Immature natural killer cell (primary cell): ENCODE measurements at regions not wholly inside any gene's neighbourhood (a gene's known extent, or its start where the extent isn't known, plus 50 kb on each side); places are given as distances from the start of the nearest gene placed in this dataset.

Experiments
- DNase-seq, 3 donors: peaks; one replicate each; pipeline ENCODE4 v3.0.0; 2022; ENCODE audit warnings: mixed read lengths in 1 of 3
- H3K27ac Mint-ChIP-seq, 6 donors: one replicate each; pipeline ENCODE4 v1.8.0; 2020; ENCODE audit warnings: mixed read lengths in 6 of 6, mild to moderate bottlenecking in 5 of 6, inconsistent platforms in 4 of 6, moderate library complexity in 3 of 6
- H3K27me3 Mint-ChIP-seq, 3 donors: one replicate each; pipeline ENCODE4 v1.8.0; 2020 to 2021; ENCODE audit warnings: low read depth in 3 of 3, mild to moderate bottlenecking in 3 of 3, mixed read lengths in 3 of 3, moderate library complexity in 3 of 3, inconsistent platforms in 1 of 3
- H3K36me3 Mint-ChIP-seq, 3 donors: one replicate each; pipeline ENCODE4 v1.8.0; 2020; ENCODE audit warnings: mixed read lengths in 3 of 3, inconsistent platforms in 2 of 3, mild to moderate bottlenecking in 2 of 3
- H3K4me1 Mint-ChIP-seq, 2 donors: one replicate each; pipeline ENCODE4 v1.8.0; 2020; ENCODE audit warnings: inconsistent platforms in 2 of 2, mild to moderate bottlenecking in 2 of 2, mixed read lengths in 2 of 2, moderate library complexity in 1 of 2
- H3K4me3 Mint-ChIP-seq, 5 donors: one replicate each; pipeline ENCODE4 v1.8.0; 2020; ENCODE audit warnings: mild to moderate bottlenecking in 5 of 5, mixed read lengths in 5 of 5, inconsistent platforms in 3 of 5, moderate library complexity in 3 of 5
- H3K9me3 Mint-ChIP-seq, 6 donors: one replicate each; pipeline ENCODE4 v1.8.0; 2020; ENCODE audit warnings: mild to moderate bottlenecking in 6 of 6, mixed read lengths in 6 of 6, inconsistent platforms in 4 of 6, moderate library complexity in 3 of 6

DNA sequence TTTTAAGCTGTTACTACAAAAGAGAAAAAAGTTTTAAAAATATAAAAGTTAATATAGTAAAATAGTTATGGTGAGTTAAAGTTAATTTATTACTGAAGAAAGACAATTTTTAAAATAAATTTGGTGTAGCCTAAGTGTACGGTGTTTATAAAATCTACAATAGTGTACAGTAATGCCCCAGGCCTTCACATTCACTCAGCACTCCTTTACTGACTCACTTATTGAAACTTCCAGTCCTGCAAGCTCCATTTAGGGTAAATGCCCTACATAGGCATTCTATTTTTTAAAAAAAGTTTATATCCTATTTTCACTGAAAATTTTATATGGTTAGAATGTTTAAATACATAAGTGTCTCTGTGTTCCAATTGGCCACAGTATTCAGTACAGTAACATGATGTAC lies 769.5 kb upstream of the NOVA1 start:
- no peak for DNase-seq
- Mint-ChIP-seq H3K9me3 (peaks cover 6 to 28% (median 16%) of the 10 kb centered on the region in 6 donors), H3K27ac (no peak overlapping the region), H3K27me3 (no peaks in the 10 kb centered on the region), H3K4me1 (no peaks in the 10 kb centered on the region), H3K4me3 (no peak overlapping the region), H3K36me3 (no peaks in the 10 kb centered on the region)

DNA sequence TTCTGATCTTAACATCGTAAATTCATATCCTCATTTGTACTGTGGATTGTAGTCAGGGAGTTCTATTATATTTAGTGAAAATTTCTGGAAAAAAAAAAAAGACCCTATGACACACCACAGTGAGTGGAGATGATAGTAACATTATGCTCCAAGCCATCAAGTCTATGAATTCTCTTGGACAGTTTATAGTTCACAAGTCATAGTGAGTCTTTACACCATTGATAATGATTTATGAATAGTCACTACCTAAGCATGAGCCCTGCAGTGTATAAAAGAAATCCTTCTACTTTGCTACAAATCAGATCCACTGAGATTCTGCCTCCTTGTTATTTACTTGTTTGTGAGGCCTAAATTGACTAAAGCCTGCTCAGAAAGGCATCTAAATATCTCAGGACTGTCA lies 772.2 kb upstream of the NOVA1 start:
- Mint-ChIP-seq H3K4me3 (no peak overlapping the region), H3K4me1 (no peaks in the 10 kb centered on the region), H3K27me3 (no peaks in the 10 kb centered on the region), H3K27ac (no peak overlapping the region), H3K9me3 (peaks cover 2 to 25% (median 19%) of the 10 kb centered on the region in 6 donors), H3K36me3 (peaks cover 0 to under 1% (median 0%) of the 10 kb centered on the region in 3 donors)
- no peak for DNase-seq

DNA sequence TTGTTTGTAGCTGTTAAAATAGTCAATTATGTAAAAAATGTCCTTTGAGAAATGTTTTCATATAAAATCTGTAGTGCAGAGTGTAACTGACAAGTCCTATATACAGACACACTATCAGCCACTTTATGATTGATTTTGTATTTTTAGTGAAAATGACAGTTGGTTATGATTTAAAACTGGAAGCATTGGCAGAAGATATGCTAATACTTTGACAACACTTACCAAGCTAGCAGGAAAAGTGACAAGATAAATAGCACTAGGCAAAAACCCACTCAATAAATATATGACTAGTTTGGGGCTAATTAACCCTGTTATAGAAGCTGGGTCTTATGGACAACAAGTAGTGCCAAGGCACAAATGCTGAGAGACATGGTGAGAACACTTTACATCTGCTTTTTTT lies 772.9 kb upstream of the NOVA1 start:
- Mint-ChIP-seq H3K36me3 (peaks cover 0 to 4% (median 0%) of the 10 kb centered on the region in 3 donors), H3K4me1 (no peaks in the 10 kb centered on the region), H3K4me3 (no peak overlapping the region), H3K27ac (no peak overlapping the region), H3K9me3 (peaks cover 2 to 28% (median 21%) of the 10 kb centered on the region in 6 donors), H3K27me3 (no peaks in the 10 kb centered on the region)
- no peak for DNase-seq

DNA sequence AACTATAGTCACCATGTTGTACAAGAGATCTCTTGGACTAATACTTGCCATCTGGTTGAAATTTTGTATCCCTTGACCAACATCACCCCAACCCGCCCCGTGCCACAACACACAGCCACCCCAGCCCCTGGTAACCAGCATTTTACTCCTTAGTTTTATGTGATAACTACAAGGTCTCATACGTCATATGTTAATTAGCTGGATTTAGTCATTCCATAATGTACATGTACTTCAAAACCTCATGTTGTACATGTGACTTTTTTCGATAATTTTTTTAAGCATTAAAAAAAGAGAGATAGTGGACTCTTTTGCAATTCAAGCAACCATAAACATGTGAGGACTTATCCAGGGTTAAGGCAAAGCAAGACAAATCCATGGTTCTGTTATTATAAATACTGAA lies 773.4 kb upstream of the NOVA1 start:
- Mint-ChIP-seq H3K9me3 (peaks cover 4 to 32% (median 19%) of the 10 kb centered on the region in 6 donors), H3K4me3 (no peak overlapping the region), H3K4me1 (no peaks in the 10 kb centered on the region), H3K27me3 (no peaks in the 10 kb centered on the region), H3K27ac (no peak overlapping the region), H3K36me3 (peaks cover 0 to 4% (median 0%) of the 10 kb centered on the region in 3 donors)
- DNase-seq = no peak

DNA sequence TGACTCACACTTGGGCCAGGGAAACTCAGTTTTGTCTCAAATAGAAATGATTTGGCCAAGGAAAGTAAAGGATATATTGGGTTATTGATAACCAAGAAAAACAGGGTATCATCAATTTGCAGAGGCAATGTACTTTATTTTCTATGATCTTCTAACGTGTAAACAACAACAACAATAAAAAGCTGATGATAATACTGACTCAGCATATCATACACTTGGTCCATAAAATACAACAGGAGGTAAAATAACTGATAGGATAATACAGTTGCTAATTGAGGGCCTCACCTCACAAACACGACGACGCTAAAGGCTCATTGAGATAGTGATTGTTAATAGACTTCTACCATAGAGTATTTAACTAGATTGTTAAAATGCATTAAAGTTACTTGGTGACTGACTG lies 774.0 kb upstream of the NOVA1 start:
- H3K9me3 Mint-ChIP-seq = peaks cover 5 to 36% (median 18%) of the 10 kb centered on the region in 6 donors
- H3K4me3 Mint-ChIP-seq = no peak overlapping the region
- no peak overlapping the region for H3K27ac Mint-ChIP-seq
- no peaks in the 10 kb centered on the region for H3K27me3 Mint-ChIP-seq
- no peak for DNase-seq
- H3K4me1 Mint-ChIP-seq = no peaks in the 10 kb centered on the region
- peaks cover 0 to 4% (median 0%) of the 10 kb centered on the region in 3 donors for H3K36me3 Mint-ChIP-seq

DNA sequence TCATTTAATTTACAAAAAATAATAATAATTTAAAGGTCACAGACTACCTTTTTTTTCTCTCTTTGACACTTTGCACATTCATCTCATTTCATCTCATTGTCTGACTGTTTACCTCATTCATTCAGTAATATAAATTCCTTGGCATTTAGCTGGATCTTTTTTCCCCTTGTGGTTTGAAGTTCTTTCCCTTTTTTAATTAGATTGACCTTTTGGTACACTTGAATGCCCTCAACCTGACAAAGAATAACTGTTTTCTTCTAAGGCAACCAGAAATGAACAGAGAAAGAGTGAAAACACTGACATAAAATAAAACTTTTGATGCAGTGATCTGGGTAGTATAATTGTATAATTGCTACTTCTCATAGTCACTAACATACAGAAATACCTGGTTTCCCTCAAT lies 774.9 kb upstream of the NOVA1 start:
- Mint-ChIP-seq H3K9me3 (peaks cover 5 to 39% (median 24%) of the 10 kb centered on the region in 6 donors), H3K27me3 (no peaks in the 10 kb centered on the region), H3K4me3 (no peak overlapping the region), H3K27ac (no peak overlapping the region), H3K4me1 (no peaks in the 10 kb centered on the region), H3K36me3 (peaks cover 0 to 4% (median 0%) of the 10 kb centered on the region in 3 donors)
- DNase-seq = no peak

DNA sequence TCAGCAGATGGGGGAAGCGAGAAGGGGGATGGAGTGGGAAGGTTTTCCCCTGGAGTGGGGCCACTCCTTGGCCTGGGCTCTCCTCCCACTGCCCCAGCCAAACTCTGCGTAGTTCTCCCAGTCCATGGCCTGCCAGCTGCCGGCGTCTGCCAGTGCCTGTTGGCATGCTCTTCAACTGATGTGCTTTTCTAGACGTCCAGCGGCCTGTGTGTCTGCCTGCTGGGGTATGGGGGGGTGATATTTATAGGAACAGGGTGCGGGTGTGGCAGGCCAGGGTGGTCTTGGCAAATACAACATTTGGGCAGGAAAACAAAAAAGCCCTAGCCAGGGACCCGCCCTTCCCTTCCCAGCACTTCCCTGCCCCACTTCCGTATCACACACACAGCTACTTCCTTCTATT lies 786.3 kb upstream of the NOVA1 start:
- Mint-ChIP-seq H3K4me3 (no peak overlapping the region), H3K36me3 (no peaks in the 10 kb centered on the region), H3K4me1 (no peaks in the 10 kb centered on the region), H3K27ac (no peak overlapping the region), H3K9me3 (peaks cover 0 to 51% (median 16%) of the 10 kb centered on the region in 6 donors), H3K27me3 (no peaks in the 10 kb centered on the region)
- no peak for DNase-seq

DNA sequence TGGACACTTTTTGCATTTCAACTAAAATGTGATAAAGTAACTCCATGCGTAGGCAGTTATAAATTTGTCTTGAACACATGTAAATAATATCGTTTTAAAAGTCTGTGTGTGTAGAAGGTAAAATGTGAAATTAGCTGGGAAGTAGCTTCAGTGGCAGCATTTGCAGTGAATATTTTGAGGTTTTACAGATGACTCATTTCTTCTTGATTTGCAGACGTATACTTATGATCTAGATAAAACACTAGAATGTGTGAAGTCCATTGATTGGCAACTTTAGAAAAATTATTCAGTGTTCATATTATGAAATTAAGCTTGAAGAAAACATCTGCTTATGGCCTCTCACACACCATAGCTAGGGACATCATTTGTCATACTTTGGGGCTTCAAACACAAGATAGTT lies 788.6 kb upstream of the NOVA1 start:
- Mint-ChIP-seq H3K4me3 (no peak overlapping the region), H3K9me3 (peaks cover 0 to 57% (median 21%) of the 10 kb centered on the region in 6 donors), H3K27me3 (no peaks in the 10 kb centered on the region), H3K27ac (no peak overlapping the region), H3K4me1 (no peaks in the 10 kb centered on the region), H3K36me3 (no peaks in the 10 kb centered on the region)
- no peak for DNase-seq

DNA sequence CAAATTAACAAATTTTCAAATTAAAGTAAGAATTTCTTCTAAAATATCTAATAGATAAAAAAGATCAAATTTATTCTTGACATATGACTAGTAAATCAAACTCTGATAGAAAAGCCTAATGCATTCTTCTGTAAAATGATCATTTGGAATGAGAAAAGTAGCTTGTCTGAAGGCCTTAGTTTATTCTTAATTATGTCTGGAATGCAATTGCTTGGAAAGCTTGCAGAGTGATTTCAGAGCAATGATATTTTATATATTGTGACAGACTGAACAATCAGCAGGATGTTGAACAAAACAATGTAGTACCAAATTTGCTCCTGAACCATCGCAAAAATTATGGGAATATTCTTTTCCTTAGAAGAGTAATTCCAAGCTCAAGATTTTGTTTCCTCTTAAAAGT lies 789.6 kb upstream of the NOVA1 start:
- H3K27me3 Mint-ChIP-seq = no peaks in the 10 kb centered on the region
- H3K9me3 Mint-ChIP-seq = peaks cover 0 to 57% (median 26%) of the 10 kb centered on the region in 6 donors
- H3K27ac Mint-ChIP-seq = no peak overlapping the region
- no peaks in the 10 kb centered on the region for H3K4me1 Mint-ChIP-seq
- no peak for DNase-seq
- H3K36me3 Mint-ChIP-seq = no peaks in the 10 kb centered on the region
- no peak overlapping the region for H3K4me3 Mint-ChIP-seq

DNA sequence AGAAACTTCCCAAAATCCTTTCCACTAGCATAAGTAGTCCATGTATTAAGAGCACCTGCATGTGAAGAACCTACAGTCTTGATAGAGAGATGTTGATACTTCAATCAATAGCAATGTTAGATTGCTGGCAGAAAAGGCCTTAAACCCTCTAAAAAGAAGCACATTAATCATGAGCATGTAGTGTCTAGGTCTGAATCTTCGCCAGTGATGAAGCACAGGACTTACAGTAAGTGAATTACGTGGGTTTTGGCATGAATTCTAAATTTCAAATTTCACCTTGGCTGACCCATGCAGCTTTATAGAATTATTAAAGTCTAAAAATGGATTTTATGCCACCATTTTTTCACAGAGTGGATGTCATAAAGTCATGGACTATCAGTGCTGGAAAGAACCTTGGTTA lies 791.6 kb upstream of the NOVA1 start:
- Mint-ChIP-seq H3K27ac (no peak overlapping the region), H3K36me3 (no peaks in the 10 kb centered on the region)
- DNase-seq = no peak

DNA sequence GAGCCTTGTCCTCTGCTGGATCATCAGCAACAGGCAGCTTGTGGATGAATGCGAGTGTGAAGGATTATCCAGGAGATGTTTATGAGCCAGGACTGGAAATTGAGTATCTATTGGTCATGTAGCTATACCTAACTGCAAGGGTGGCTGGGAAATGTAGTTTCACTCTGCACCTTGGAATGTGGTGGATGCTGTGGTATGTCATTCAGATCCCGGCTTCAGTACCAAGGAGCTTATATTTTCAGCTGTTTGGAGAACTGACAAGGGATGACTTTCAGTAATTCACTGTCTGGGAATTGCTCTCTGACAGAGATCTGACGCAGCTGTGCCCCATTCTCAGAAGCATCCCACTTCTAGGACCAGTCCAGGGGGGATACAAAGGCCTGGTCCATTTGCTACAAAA lies 792.3 kb upstream of the NOVA1 start:
- Mint-ChIP-seq H3K4me3 (no peak overlapping the region), H3K27me3 (no peaks in the 10 kb centered on the region), H3K36me3 (no peaks in the 10 kb centered on the region), H3K27ac (no peak overlapping the region), H3K4me1 (no peaks in the 10 kb centered on the region), H3K9me3 (peaks cover 3 to 54% (median 24%) of the 10 kb centered on the region in 6 donors)
- DNase-seq = no peak

More for the DNA sequence above, 791.6 kb upstream of the NOVA1 start:
- Mint-ChIP-seq H3K27me3 (no peaks in the 10 kb centered on the region), H3K4me1 (no peaks in the 10 kb centered on the region), H3K9me3 (peaks cover 3 to 54% (median 28%) of the 10 kb centered on the region in 6 donors), H3K4me3 (no peak overlapping the region)

DNA sequence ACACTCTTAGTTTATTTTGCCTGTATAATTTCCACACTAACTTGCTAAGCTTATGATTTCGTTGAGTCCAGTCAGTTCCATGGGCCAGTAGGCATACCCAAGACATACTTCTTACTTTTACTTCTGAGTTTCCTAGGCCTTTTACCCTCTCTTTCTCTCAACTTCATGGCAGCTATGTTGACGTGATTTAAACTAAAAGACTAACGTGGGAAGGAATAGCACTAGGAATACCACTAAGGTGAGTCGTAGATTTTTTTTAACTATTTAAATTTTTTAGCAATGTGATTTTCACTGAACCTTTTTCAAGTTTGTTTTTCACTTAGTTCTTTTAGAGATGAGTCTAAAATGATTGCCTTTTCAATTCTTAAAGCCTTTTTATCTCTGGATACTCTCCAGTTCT lies 793.5 kb upstream of the NOVA1 start:
- Mint-ChIP-seq H3K27me3 (no peaks in the 10 kb centered on the region), H3K4me1 (no peaks in the 10 kb centered on the region), H3K36me3 (no peaks in the 10 kb centered on the region)

DNA sequence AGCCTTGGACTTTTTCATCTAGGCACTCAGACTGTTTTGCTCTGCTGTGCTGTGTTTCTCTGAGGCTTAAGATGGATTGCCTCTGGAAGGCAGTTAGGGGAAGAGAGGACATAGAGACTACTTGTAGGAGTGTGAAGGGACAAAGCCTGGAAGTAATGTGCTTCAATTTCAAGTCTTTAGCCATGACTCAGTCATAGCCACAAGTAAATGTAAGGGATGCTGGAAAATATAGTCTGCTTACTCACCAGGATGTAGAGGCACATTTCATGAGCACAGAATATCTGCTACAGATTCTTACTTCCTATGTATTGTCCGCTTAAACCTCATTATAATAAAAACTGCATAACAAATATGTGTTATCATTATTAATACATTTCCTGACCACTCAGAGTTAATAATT lies 794.3 kb upstream of the NOVA1 start:
- no peaks in the 10 kb centered on the region for H3K27me3 Mint-ChIP-seq
- no peak for DNase-seq
- H3K4me1 Mint-ChIP-seq = no peaks in the 10 kb centered on the region
- no peaks in the 10 kb centered on the region for H3K36me3 Mint-ChIP-seq
- no peak overlapping the region for H3K4me3 Mint-ChIP-seq
- H3K27ac Mint-ChIP-seq = no peak overlapping the region
- peaks cover 5 to 45% (median 21%) of the 10 kb centered on the region in 6 donors for H3K9me3 Mint-ChIP-seq

More for the DNA sequence above, 793.5 kb upstream of the NOVA1 start:
- no peak for DNase-seq
- Mint-ChIP-seq H3K27ac (no peak overlapping the region), H3K9me3 (peaks cover 3 to 49% (median 22%) of the 10 kb centered on the region in 6 donors), H3K4me3 (no peak overlapping the region)

DNA sequence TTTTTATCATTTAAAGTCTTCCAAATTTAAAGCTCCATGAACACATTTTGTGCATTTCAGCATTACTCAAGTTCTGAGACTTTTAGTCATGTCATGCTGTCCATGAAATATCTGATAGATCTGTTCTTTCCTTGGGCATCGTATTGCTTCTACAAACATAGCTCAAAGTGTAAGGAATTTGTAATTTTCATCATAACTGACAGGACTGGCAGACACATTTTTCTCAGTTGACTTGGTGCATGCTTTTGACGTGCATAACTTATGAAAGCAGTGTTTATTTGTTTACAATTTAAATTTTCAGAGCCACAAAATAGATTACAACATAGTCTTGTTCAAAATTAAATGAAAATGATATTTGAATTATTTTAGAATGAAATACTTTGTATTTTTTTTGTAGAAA lies 812.1 kb upstream of the NOVA1 start:
- Mint-ChIP-seq H3K4me1 (no peaks in the 10 kb centered on the region), H3K9me3 (peaks cover 5 to 52% (median 16%) of the 10 kb centered on the region in 6 donors), H3K27me3 (peaks cover 2 to 3% (median 3%) of the 10 kb centered on the region in 3 donors), H3K27ac (no peak overlapping the region), H3K36me3 (no peaks in the 10 kb centered on the region), H3K4me3 (no peak overlapping the region)
- no peak for DNase-seq

DNA sequence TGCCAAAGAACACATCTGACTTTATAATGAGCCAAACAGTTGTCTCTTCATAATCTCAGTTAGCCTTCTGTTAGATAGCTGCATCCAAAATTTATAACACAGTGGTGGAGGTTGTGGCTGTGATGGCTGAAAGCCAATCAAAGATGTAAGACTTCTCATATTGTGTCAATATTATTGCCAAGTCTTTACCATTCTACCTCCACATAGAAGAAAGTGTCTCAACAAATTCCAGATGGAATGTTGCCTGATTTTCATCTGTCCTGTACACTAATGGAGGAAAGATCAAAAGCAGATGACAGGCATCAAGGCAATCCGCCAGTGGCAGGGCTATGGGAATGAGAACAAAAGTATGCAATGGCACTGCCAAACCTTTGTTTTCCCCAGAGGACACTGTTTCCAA lies 813.1 kb upstream of the NOVA1 start:
- Mint-ChIP-seq H3K27ac (no peak overlapping the region), H3K9me3 (peaks cover 3 to 52% (median 16%) of the 10 kb centered on the region in 6 donors), H3K36me3 (no peaks in the 10 kb centered on the region), H3K4me3 (no peak overlapping the region), H3K27me3 (peaks cover 2 to 3% (median 3%) of the 10 kb centered on the region in 3 donors), H3K4me1 (no peaks in the 10 kb centered on the region)
- DNase-seq = no peak
